ENCODE measurements at regions not wholly inside any gene's neighbourhood (a gene's known extent, or its start where the extent isn't known, plus 50 kb on each side); places are given as distances from the start of the nearest gene placed in this dataset.

GRCh38 chr9:1434811-1435210, 384.7 kb downstream of the DMRT2 start:
- DNase-seq, result no peak

- DNase-seq, result no peak
Measured at GRCh38 chr9:1440256-1440655, 390.1 kb downstream of the DMRT2 start.

GRCh38 chr9:1442105-1442504, 391.9 kb downstream of the DMRT2 start:
- no peak for DNase-seq

GRCh38 chr9:1443450-1443849, 393.3 kb downstream of the DMRT2 start:
- no peak for DNase-seq

GRCh38 chr9:1446671-1447070, 396.5 kb downstream of the DMRT2 start:
- DNase-seq, result no peak

GRCh38 chr9:1453636-1454035, 403.5 kb downstream of the DMRT2 start:
- no peak for DNase-seq

- DNase-seq, result no peak
Measured at GRCh38 chr9:1454211-1454610, 404.1 kb downstream of the DMRT2 start.

- DNase-seq, result no peak
Measured at GRCh38 chr9:1454616-1455347, 404.6 kb downstream of the DMRT2 start.

- DNase-seq, result no peak
Measured at GRCh38 chr9:1455766-1456165, 405.6 kb downstream of the DMRT2 start.

GRCh38 chr9:1456301-1457024, 406.3 kb downstream of the DMRT2 start:
- DNase-seq, result no peak

- no peak for DNase-seq
Measured at GRCh38 chr9:1457460-1457859, 407.3 kb downstream of the DMRT2 start.

GRCh38 chr9:1458503-1458902, 408.3 kb downstream of the DMRT2 start:
- DNase-seq, result no peak

GRCh38 chr9:1460143-1460769, 410.1 kb downstream of the DMRT2 start:
- peak; percentile 67 for DNase-seq

GRCh38 chr9:1461812-1462211, 411.7 kb downstream of the DMRT2 start:
- peak; percentile 61 for DNase-seq

- no peak for DNase-seq
Measured at GRCh38 chr9:1462626-1463308, 412.6 kb downstream of the DMRT2 start.

GRCh38 chr9:1469996-1470395, 419.8 kb downstream of the DMRT2 start:
- no peak for DNase-seq

- DNase-seq, result no peak
Measured at GRCh38 chr9:1473956-1474634, 423.9 kb downstream of the DMRT2 start.

GRCh38 chr9:1474671-1475070, 424.5 kb downstream of the DMRT2 start:
- DNase-seq, result no peak

- DNase-seq, result no peak
Measured at GRCh38 chr9:1490341-1491232, 440.4 kb downstream of the DMRT2 start.

GRCh38 chr9:1492156-1492555, 442.0 kb downstream of the DMRT2 start:
- no peak for DNase-seq

- peak; percentile 87 for DNase-seq
Measured at GRCh38 chr9:1495282-1496030, 445.3 kb downstream of the DMRT2 start.

Measured in NCI-H748 treated with DMSO at 0.1 percent for 48 hours (cell line).